Activated CD8-positive, alpha-beta T cell treated with anti-CD3 and anti-CD28 coated beads, Interleukin-2, amount 10 ng/mL, durations not matched to agents 7 days and 5 days (primary cell): ENCODE measurements at regions not wholly inside any gene's neighbourhood (a gene's known extent, or its start where the extent isn't known, plus 50 kb on each side); places are given as distances from the start of the nearest gene placed in this dataset.
"Not testable (repeated sequence)": the region's sequence is repeated elsewhere in the genome, so short reads cannot be mapped to it uniquely, and the experiment has no call there.

Experiments used
- ATAC-seq: fragments of 150-1000 bp; cut with Tn5 transposase; one replicate; pipeline ENCODE4 v1.10.0; 2021; ENCODE audit warnings: moderate library complexity
- CTCF ChIA-PET: fragments of 350-600 bp; sonication (Branson Sonifier 250); formaldehyde crosslinking; loops from one replicate; lab custom pipeline; 2021; ENCODE audit warnings: antibody characterized with exemption; lab: Charles Lee
- POLR2A ChIA-PET: fragments of 350-600 bp; sonication (Branson Sonifier 250); formaldehyde crosslinking; loops from one replicate; lab custom pipeline; 2021; ENCODE audit warnings: antibody characterized with exemption; lab: Charles Lee
- DNase-seq: peaks from one replicate; pipeline ENCODE4 v3.0.0-alpha.2; 2020
- H3K27ac Mint-ChIP-seq: one replicate; pipeline ENCODE4 v1.8.0; 2021; ENCODE audit warnings: mild to moderate bottlenecking, mixed read lengths
- H3K27me3 Mint-ChIP-seq: one replicate; pipeline ENCODE4 v1.8.0; 2021; ENCODE audit warnings: low read depth, mixed read lengths
- H3K36me3 Mint-ChIP-seq: one replicate; pipeline ENCODE4 v1.8.0; 2021; ENCODE audit warnings: low read depth, mixed read lengths
- H3K4me1 Mint-ChIP-seq: one replicate; pipeline ENCODE4 v1.8.0; 2021; ENCODE audit warnings: low read depth, mixed read lengths
- H3K4me3 Mint-ChIP-seq: one replicate; pipeline ENCODE4 v1.8.0; 2021; ENCODE audit warnings: mild to moderate bottlenecking, mixed read lengths
- H3K9me3 Mint-ChIP-seq: one replicate; pipeline ENCODE4 v1.8.0; 2022; ENCODE audit warnings: mixed read lengths; ENCODE audit not compliant: insufficient read depth

GRCh38 chrX:145393702-145394235 is 146.5 kb downstream of the SPANXN1 start:
- CTCF ChIA-PET: no interaction called here

GRCh38 chrX:145394344-145394743 is 147.0 kb downstream of the SPANXN1 start:
- no peak overlapping the region for H3K27ac Mint-ChIP-seq
- DNase-seq: no peak
- ChIA-PET POLR2A (no interaction called here), CTCF (no interaction called here)
- no peaks in the 10 kb centered on the region for H3K27me3 Mint-ChIP-seq
- no peak overlapping the region for H3K4me3 Mint-ChIP-seq
- no peaks in the 10 kb centered on the region for H3K9me3 Mint-ChIP-seq
- H3K36me3 Mint-ChIP-seq: no peaks in the 10 kb centered on the region
- no peak for ATAC-seq
- no peaks in the 10 kb centered on the region for H3K4me1 Mint-ChIP-seq

More at GRCh38 chrX:145393702-145394235, 146.5 kb downstream of the SPANXN1 start:
- no peak overlapping the region for H3K4me3 Mint-ChIP-seq
- DNase-seq (no peak), ATAC-seq (no peak)
- H3K4me1 Mint-ChIP-seq: no peaks in the 10 kb centered on the region
- no peak overlapping the region for H3K27ac Mint-ChIP-seq
- no peaks in the 10 kb centered on the region for H3K9me3 Mint-ChIP-seq
- H3K27me3 Mint-ChIP-seq: no peaks in the 10 kb centered on the region
- H3K36me3 Mint-ChIP-seq: no peaks in the 10 kb centered on the region
- POLR2A ChIA-PET: no interaction called here

GRCh38 chrX:145396612-145397011 is 149.3 kb downstream of the SPANXN1 start:
- H3K27ac Mint-ChIP-seq: no peak overlapping the region
- POLR2A ChIA-PET: no interaction called here
- CTCF ChIA-PET: no interaction called here
- H3K4me3 Mint-ChIP-seq: no peak overlapping the region
- no peaks in the 10 kb centered on the region for H3K9me3 Mint-ChIP-seq
- ATAC-seq: no peak
- H3K4me1 Mint-ChIP-seq: no peaks in the 10 kb centered on the region
- DNase-seq: no peak
- no peaks in the 10 kb centered on the region for H3K27me3 Mint-ChIP-seq
- H3K36me3 Mint-ChIP-seq: no peaks in the 10 kb centered on the region

GRCh38 chrX:145405012-145405411 is 157.7 kb downstream of the SPANXN1 start:
- H3K27ac Mint-ChIP-seq: no peak overlapping the region
- no peaks in the 10 kb centered on the region for H3K4me1 Mint-ChIP-seq
- ChIA-PET CTCF (no interaction called here), POLR2A (no interaction called here)
- H3K36me3 Mint-ChIP-seq: no peaks in the 10 kb centered on the region
- H3K27me3 Mint-ChIP-seq: no peaks in the 10 kb centered on the region
- H3K9me3 Mint-ChIP-seq: no peaks in the 10 kb centered on the region
- DNase-seq: peak; percentile 21
- ATAC-seq: no peak
- H3K4me3 Mint-ChIP-seq: no peak overlapping the region

- no peaks in the 10 kb centered on the region for H3K4me1 Mint-ChIP-seq
- POLR2A ChIA-PET: no interaction called here
- no peaks in the 10 kb centered on the region for H3K9me3 Mint-ChIP-seq
- DNase-seq (no peak), ATAC-seq (no peak)
- H3K27me3 Mint-ChIP-seq: no peaks in the 10 kb centered on the region
- H3K27ac Mint-ChIP-seq: no peak overlapping the region
- H3K36me3 Mint-ChIP-seq: no peaks in the 10 kb centered on the region
- no peak overlapping the region for H3K4me3 Mint-ChIP-seq
- CTCF ChIA-PET: no interaction called here
These were observed 163.3 kb downstream of the SPANXN1 start for GRCh38 chrX:145410622-145411021.

- DNase-seq, CTCF ChIA-PET, POLR2A ChIA-PET, H3K4me3 Mint-ChIP-seq, H3K36me3 Mint-ChIP-seq, H3K27me3 Mint-ChIP-seq, H3K4me1 Mint-ChIP-seq, H3K9me3 Mint-ChIP-seq, ATAC-seq, H3K27ac Mint-ChIP-seq: not testable (repeated sequence)
These were observed 188.9 kb downstream of the SPANXN1 start for GRCh38 chrX:145436211-145436610.

- H3K27me3 Mint-ChIP-seq: no peaks in the 10 kb centered on the region
- CTCF ChIA-PET: no interaction called here
- H3K27ac Mint-ChIP-seq: no peak overlapping the region
- H3K4me3 Mint-ChIP-seq: no peak overlapping the region
- no peak for DNase-seq
- H3K4me1 Mint-ChIP-seq: no peaks in the 10 kb centered on the region
- no peaks in the 10 kb centered on the region for H3K9me3 Mint-ChIP-seq
- POLR2A ChIA-PET: no interaction called here
- H3K36me3 Mint-ChIP-seq: no peaks in the 10 kb centered on the region
- no peak for ATAC-seq
These were observed 217.3 kb downstream of the SPANXN1 start for GRCh38 chrX:145464650-145465049.

- Mint-ChIP-seq H3K4me1 (no peaks in the 10 kb centered on the region), H3K36me3 (no peaks in the 10 kb centered on the region), H3K27me3 (no peaks in the 10 kb centered on the region), H3K4me3 (no peak overlapping the region), H3K27ac (no peak overlapping the region), H3K9me3 (no peaks in the 10 kb centered on the region)
- POLR2A ChIA-PET: no interaction called here
- CTCF ChIA-PET: no interaction called here
- no peak for DNase-seq
- ATAC-seq: no peak
These were observed 228.4 kb downstream of the SPANXN1 start for GRCh38 chrX:145475725-145476124.

- Mint-ChIP-seq H3K9me3 (no peaks in the 10 kb centered on the region), H3K4me3 (no peak overlapping the region), H3K4me1 (no peaks in the 10 kb centered on the region), H3K36me3 (no peaks in the 10 kb centered on the region), H3K27ac (no peak overlapping the region), H3K27me3 (no peaks in the 10 kb centered on the region)
- ATAC-seq: no peak
- CTCF ChIA-PET: no interaction called here
- no peak for DNase-seq
- POLR2A ChIA-PET: no interaction called here
These were observed 237.4 kb downstream of the SPANXN1 start for GRCh38 chrX:145484740-145485139.

GRCh38 chrX:145502670-145503069 is 255.4 kb downstream of the SPANXN1 start:
- Mint-ChIP-seq H3K27me3 (no peaks in the 10 kb centered on the region), H3K4me3 (no peak overlapping the region), H3K9me3 (no peaks in the 10 kb centered on the region), H3K27ac (no peak overlapping the region), H3K4me1 (no peaks in the 10 kb centered on the region), H3K36me3 (no peaks in the 10 kb centered on the region)
- CTCF ChIA-PET: no interaction called here
- POLR2A ChIA-PET: no interaction called here
- no peak for ATAC-seq
- no peak for DNase-seq

GRCh38 chrX:145506214-145506613 is 258.9 kb downstream of the SPANXN1 start:
- no peaks in the 10 kb centered on the region for H3K27me3 Mint-ChIP-seq
- no peaks in the 10 kb centered on the region for H3K36me3 Mint-ChIP-seq
- CTCF ChIA-PET: no interaction called here

GRCh38 chrX:145524931-145525330 is 277.6 kb downstream of the SPANXN1 start:
- Mint-ChIP-seq H3K27me3 (no peaks in the 10 kb centered on the region), H3K27ac (no peak overlapping the region), H3K4me3 (no peak overlapping the region), H3K36me3 (no peaks in the 10 kb centered on the region), H3K9me3 (no peaks in the 10 kb centered on the region), H3K4me1 (no peaks in the 10 kb centered on the region)
- ATAC-seq (no peak), DNase-seq (no peak)
- ChIA-PET POLR2A (no interaction called here), CTCF (no interaction called here)

More at GRCh38 chrX:145506214-145506613, 258.9 kb downstream of the SPANXN1 start:
- Mint-ChIP-seq H3K4me3 (no peak overlapping the region), H3K4me1 (no peaks in the 10 kb centered on the region), H3K27ac (no peak overlapping the region), H3K9me3 (no peaks in the 10 kb centered on the region)
- DNase-seq (no peak), ATAC-seq (no peak)
- POLR2A ChIA-PET: no interaction called here

GRCh38 chrX:145532176-145532780 is 285.0 kb downstream of the SPANXN1 start:
- Mint-ChIP-seq H3K4me3 (no peak overlapping the region), H3K4me1 (no peaks in the 10 kb centered on the region), H3K9me3 (peaks cover 4% of the 10 kb centered on the region), H3K27ac (no peak overlapping the region), H3K36me3 (no peaks in the 10 kb centered on the region), H3K27me3 (no peaks in the 10 kb centered on the region)
- CTCF ChIA-PET: no interaction called here
- no peak for DNase-seq
- ATAC-seq: no peak
- POLR2A ChIA-PET: no interaction called here
